Glutamatergic neuron (in vitro differentiated cells): ENCODE measurements at regions not wholly inside any gene's neighbourhood (a gene's known extent, or its start where the extent isn't known, plus 50 kb on each side); places are given as distances from the start of the nearest gene placed in this dataset.

Source experiments
- DNase-seq: peaks from one replicate; pipeline ENCODE4 v3.0.0; 2022
- H3K27ac Mint-ChIP-seq: one replicate; pipeline ENCODE4 v1.8.0; 2020; ENCODE audit warnings: mild to moderate bottlenecking, mixed read lengths, inconsistent platforms; ENCODE audit not compliant: unreplicated experiment
- H3K27me3 Mint-ChIP-seq: one replicate; pipeline ENCODE4 v1.8.0; 2020; ENCODE audit warnings: mild to moderate bottlenecking, moderate library complexity, mixed read lengths, inconsistent platforms; ENCODE audit not compliant: unreplicated experiment
- H3K36me3 Mint-ChIP-seq: one replicate; pipeline ENCODE4 v1.8.0; 2020; ENCODE audit warnings: mild to moderate bottlenecking, mixed read lengths, inconsistent platforms; ENCODE audit not compliant: unreplicated experiment
- H3K4me1 Mint-ChIP-seq: one replicate; pipeline ENCODE4 v1.8.0; 2020; ENCODE audit warnings: mild to moderate bottlenecking, low read depth, mixed read lengths, inconsistent platforms; ENCODE audit not compliant: unreplicated experiment
- H3K4me3 Mint-ChIP-seq: one replicate; pipeline ENCODE4 v1.8.0; 2020; ENCODE audit warnings: mild to moderate bottlenecking, mixed read lengths, inconsistent platforms; ENCODE audit not compliant: unreplicated experiment
- H3K9me3 Mint-ChIP-seq: one replicate; pipeline ENCODE4 v1.8.0; 2020; ENCODE audit warnings: mild to moderate bottlenecking, moderate library complexity, mixed read lengths, inconsistent platforms; ENCODE audit not compliant: unreplicated experiment
- TF ChIP-seq, protein P1 (sequence below): fragments of 200-600 bp; sonication (generic); IDR thresholded peaks from one replicate; pipeline ENCODE4 v1.5.0; 2021; ENCODE audit not compliant: partially characterized antibody, unreplicated experiment

DNA sequence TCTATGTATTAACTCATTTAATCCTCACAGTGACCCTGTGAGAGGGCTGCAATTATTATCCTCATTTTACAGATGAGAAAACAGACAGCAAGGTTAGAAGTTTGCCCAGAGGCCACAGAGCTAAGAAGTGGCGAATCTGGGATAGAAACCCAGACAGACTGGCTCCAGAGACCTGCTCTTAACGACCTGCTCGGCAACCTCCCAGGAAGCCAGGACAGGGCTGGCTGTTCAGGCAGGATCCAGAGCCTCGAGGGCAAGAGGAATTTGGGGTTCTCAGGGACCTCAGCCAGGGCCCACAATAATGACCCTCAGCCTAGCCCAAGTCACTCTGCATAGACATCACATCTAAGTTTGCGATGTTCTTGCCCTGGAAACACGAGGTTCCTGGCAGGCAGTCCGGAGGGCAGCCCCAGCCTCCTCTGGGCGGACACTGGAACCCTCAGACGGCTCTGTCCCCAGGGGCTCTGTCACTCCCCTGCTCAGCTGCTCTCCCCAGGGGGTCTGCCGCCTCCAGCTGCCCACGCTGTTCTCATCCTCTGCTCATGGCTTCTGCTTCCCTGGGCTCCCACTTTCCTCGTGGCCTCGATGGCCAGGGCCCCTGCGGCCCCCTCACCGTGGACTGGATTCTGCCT, 138.5 kb upstream of the ERCC6L2 start:
- DNase-seq: peak; percentile 48
- no peaks in the 10 kb centered on the region for H3K9me3 Mint-ChIP-seq
- peaks cover 18% of the 10 kb centered on the region for H3K4me1 Mint-ChIP-seq
- TF ChIP-seq, protein P1, sequence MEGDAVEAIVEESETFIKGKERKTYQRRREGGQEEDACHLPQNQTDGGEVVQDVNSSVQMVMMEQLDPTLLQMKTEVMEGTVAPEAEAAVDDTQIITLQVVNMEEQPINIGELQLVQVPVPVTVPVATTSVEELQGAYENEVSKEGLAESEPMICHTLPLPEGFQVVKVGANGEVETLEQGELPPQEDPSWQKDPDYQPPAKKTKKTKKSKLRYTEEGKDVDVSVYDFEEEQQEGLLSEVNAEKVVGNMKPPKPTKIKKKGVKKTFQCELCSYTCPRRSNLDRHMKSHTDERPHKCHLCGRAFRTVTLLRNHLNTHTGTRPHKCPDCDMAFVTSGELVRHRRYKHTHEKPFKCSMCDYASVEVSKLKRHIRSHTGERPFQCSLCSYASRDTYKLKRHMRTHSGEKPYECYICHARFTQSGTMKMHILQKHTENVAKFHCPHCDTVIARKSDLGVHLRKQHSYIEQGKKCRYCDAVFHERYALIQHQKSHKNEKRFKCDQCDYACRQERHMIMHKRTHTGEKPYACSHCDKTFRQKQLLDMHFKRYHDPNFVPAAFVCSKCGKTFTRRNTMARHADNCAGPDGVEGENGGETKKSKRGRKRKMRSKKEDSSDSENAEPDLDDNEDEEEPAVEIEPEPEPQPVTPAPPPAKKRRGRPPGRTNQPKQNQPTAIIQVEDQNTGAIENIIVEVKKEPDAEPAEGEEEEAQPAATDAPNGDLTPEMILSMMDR: no peak
- H3K27me3 Mint-ChIP-seq: peaks cover 3% of the 10 kb centered on the region
- H3K36me3 Mint-ChIP-seq: no peaks in the 10 kb centered on the region
- no peak overlapping the region for H3K4me3 Mint-ChIP-seq
- H3K27ac Mint-ChIP-seq: no peak overlapping the region

DNA sequence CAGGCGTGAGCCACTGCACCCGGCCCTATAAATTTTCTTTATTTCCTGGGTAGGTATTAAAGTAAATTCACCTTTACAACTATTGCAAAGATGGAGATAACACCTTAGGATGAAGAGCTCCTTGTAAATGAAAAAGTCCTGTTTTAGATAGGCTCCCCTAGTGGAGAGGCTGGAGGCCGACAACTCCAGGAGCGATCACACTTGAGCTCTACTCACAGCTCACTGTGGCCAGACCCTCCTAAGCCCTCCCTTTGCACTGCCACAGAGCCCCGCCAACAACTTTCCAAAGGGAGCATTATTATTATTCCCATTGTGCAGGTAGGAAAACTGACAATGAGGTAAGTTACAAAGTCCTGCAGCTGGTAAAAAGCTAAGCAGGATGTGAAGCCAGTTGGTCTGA, 139.1 kb upstream of the ERCC6L2 start:
- H3K4me3 Mint-ChIP-seq: no peak overlapping the region
- no peak for DNase-seq
- H3K27me3 Mint-ChIP-seq: peaks cover 3% of the 10 kb centered on the region
- no peaks in the 10 kb centered on the region for H3K9me3 Mint-ChIP-seq
- H3K27ac Mint-ChIP-seq: no peak overlapping the region
- H3K4me1 Mint-ChIP-seq: peaks cover 18% of the 10 kb centered on the region
- no peaks in the 10 kb centered on the region for H3K36me3 Mint-ChIP-seq
- TF ChIP-seq, protein P1: peak; percentile 52

DNA sequence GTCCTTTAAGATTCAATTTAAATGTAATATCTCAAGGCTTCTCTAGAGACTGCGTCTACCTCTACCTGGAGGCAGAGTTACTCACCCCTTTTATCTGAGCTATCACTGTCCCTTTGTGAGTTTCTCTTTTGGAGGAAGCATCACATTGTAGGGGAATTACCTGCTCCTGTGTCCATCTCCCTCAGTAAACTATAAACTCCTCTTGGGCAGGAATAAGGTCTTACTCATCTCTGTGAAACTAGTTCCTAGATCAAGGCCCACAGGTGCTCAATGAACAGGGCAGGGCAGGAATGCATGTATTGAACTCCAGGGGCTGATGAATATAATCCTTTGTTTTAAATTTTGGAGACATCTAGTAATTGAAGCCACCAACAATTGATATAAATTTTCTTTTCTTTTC, 139.8 kb upstream of the ERCC6L2 start:
- H3K4me1 Mint-ChIP-seq: peaks cover 18% of the 10 kb centered on the region

DNA sequence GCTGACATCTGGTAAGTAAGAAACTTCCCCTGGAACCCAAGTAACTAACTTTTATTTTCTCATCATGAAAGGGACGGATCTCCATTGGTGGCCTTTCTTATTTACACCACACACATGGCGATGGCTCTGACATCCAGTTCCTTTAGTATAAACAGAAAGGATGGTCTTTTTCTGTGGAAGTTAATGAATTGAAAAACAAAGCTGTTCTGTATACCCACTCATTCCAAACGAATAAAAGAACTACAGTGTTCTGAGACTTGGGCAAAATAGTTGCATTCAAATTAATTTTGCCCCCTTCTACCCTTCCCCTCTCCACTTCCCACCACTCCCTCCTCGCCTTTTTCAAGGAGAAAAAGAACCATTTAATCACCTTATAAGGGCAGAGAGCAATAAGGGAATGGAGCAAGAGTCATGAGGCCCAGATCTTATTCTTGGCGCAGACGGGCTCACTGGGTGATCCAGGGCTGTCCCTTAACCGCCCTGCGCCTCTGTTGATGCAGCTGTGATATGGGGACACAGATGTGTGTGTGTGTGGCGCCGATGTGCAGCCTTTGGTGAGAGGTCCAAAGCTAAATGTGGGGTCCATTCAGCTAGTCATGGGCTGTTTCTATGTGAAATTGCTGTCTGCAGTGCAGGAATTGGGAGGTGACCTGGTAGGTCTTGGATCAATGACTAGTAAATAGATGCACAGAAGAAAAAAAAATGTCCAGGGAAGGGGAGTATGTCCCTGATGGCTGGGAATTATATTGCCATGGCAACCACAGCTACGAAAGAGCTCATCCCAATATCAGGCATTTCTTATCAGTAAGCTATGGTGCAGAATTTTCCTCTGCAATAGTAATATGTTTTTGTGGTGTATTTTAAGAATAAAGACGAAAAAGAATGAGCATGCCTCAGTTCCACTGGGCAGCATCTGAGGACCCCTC, 141.5 kb upstream of the ERCC6L2 start:
- Mint-ChIP-seq H3K4me1 (peaks cover 18% of the 10 kb centered on the region), H3K27me3 (peaks cover 3% of the 10 kb centered on the region), H3K9me3 (no peaks in the 10 kb centered on the region), H3K27ac (no peak overlapping the region), H3K4me3 (peak overlapping the region; percentile 32), H3K36me3 (no peaks in the 10 kb centered on the region)
- DNase-seq: no peak
- TF ChIP-seq, protein P1: no peak

More for the DNA sequence above, 139.8 kb upstream of the ERCC6L2 start:
- Mint-ChIP-seq H3K27ac (no peak overlapping the region), H3K36me3 (no peaks in the 10 kb centered on the region), H3K27me3 (peaks cover 3% of the 10 kb centered on the region), H3K4me3 (peak overlapping the region; percentile 4), H3K9me3 (no peaks in the 10 kb centered on the region)
- no peak for DNase-seq
- TF ChIP-seq, protein P1: no peak
